Vagina (tissue), 2 donors: ENCODE measurements at regions not wholly inside any gene's neighbourhood (a gene's known extent, or its start where the extent isn't known, plus 50 kb on each side); places are given as distances from the start of the nearest gene placed in this dataset.

Source experiments
- CTCF ChIP-seq, 3 experiments: fragments of 450-650 bp in 2 of 3; fragments of 200-600 bp in 1 of 3; sonication (generic) in 1 of 3; IDR thresholded peaks; one replicate each; pipeline ENCODE4 v1.5.1; 2017 to 2019; ENCODE audit warnings: antibody characterized with exemption in 3 of 3, mild to moderate bottlenecking in 2 of 3, moderate library complexity in 2 of 3
- POLR2A ChIP-seq, 2 donors: fragments of 450-650 bp; IDR thresholded peaks; one replicate each; pipeline ENCODE4 v1.6.1; 2017; ENCODE audit warnings: antibody characterized with exemption in 2 of 2, mild to moderate bottlenecking in 2 of 2, moderate library complexity in 2 of 2
- POLR2AphosphoS5 ChIP-seq, 2 donors: sonication (generic); formaldehyde crosslinking; IDR thresholded peaks; one replicate each; pipeline ENCODE4 v1.9.0; 2017; ENCODE audit warnings: antibody characterized with exemption in 2 of 2, mild to moderate bottlenecking in 2 of 2, low read depth in 1 of 2; ENCODE audit not compliant: insufficient read depth in 1 of 2

GRCh38 chr16:86033971-86034370 lies 135.0 kb downstream of the IRF8 start:
- TF ChIP-seq POLR2A (IDR thresholded peaks at IDR 0.05): no peak
- TF ChIP-seq CTCF (IDR thresholded peaks at IDR 0.05): no peak
- no peak for TF ChIP-seq POLR2AphosphoS5 (IDR thresholded peaks at IDR 0.05; ENCODE audit: insufficient read depth in 1 of 2, low read depth in 1 of 2)
